CD4-positive, CD25-positive, alpha-beta regulatory T cell (primary cell): ENCODE measurements at regions not wholly inside any gene's neighbourhood (a gene's known extent, or its start where the extent isn't known, plus 50 kb on each side); places are given as distances from the start of the nearest gene placed in this dataset.

Experiments
- ATAC-seq, 2 donors: fragments of 150-1000 bp; cut with Tn5 transposase; one replicate each; pipeline ENCODE4 v1.10.0; 2021; ENCODE audit warnings: low read depth in 2 of 2, moderate number of reproducible peaks in 2 of 2, moderate library complexity in 1 of 2
- DNase-seq, 3 donors: peaks; one replicate each; pipeline versions ENCODE4 v3.0.0 to v3.0.0-alpha.2; 2012 to 2022; ENCODE audit warnings: mixed read lengths in 1 of 3
- H3K27ac ChIP-seq: one replicate; pipeline ENCODE4 v1.7.0; 2013; ENCODE audit warnings: mild to moderate bottlenecking, low read length; ENCODE audit not compliant: insufficient read depth, poor library complexity, severe bottlenecking
- H3K27me3 ChIP-seq: one replicate; pipeline ENCODE4 v1.7.0; 2013; ENCODE audit warnings: low read length; ENCODE audit not compliant: control insufficient read depth, insufficient read depth
- H3K36me3 ChIP-seq: one replicate; pipeline ENCODE4 v1.7.0; 2013; ENCODE audit warnings: mild to moderate bottlenecking, low read length, moderate library complexity; ENCODE audit not compliant: control insufficient read depth, insufficient read depth
- H3K4me1 ChIP-seq: 2 replicates; pipeline ENCODE4 v1.7.0; 2013; ENCODE audit warnings: mild to moderate bottlenecking, low read length; ENCODE audit not compliant: insufficient read depth, control insufficient read depth, poor library complexity, severe bottlenecking
- H3K4me3 ChIP-seq: one replicate; pipeline ENCODE4 v1.7.0; 2013; ENCODE audit warnings: low read depth, mild to moderate bottlenecking, low read length, moderate library complexity
- H3K9me3 ChIP-seq, 2 experiments: 1 replicate in 1 of 2; 2 replicates in 1 of 2; pipeline ENCODE4 v1.7.0; 2013; ENCODE audit warnings: low read length in 2 of 2, mild to moderate bottlenecking in 1 of 2, moderate library complexity in 1 of 2; ENCODE audit not compliant: control insufficient read depth in 2 of 2
- H3K27ac Mint-ChIP-seq, 3 donors: one replicate each; pipeline ENCODE4 v1.8.0; 2020 to 2022; ENCODE audit warnings: mild to moderate bottlenecking in 3 of 3, mixed read lengths in 3 of 3, moderate library complexity in 2 of 3
- H3K27me3 Mint-ChIP-seq: one replicate; pipeline ENCODE4 v1.8.0; 2022; ENCODE audit warnings: mild to moderate bottlenecking, mixed read lengths
- H3K36me3 Mint-ChIP-seq: one replicate; pipeline ENCODE4 v1.8.0; 2020; ENCODE audit warnings: mixed read lengths
- H3K4me1 Mint-ChIP-seq, 4 donors: one replicate each; pipeline ENCODE4 v1.8.0; 2020 to 2022; ENCODE audit warnings: mixed read lengths in 4 of 4, mild to moderate bottlenecking in 1 of 4
- H3K4me3 Mint-ChIP-seq, 4 donors: one replicate each; pipeline ENCODE4 v1.8.0; 2020 to 2022; ENCODE audit warnings: mild to moderate bottlenecking in 4 of 4, mixed read lengths in 4 of 4, moderate library complexity in 3 of 4
- H3K9me3 Mint-ChIP-seq, 7 donors: one replicate each; pipeline ENCODE4 v1.8.0; 2020 to 2022; ENCODE audit warnings: mixed read lengths in 7 of 7, mild to moderate bottlenecking in 3 of 7, moderate library complexity in 2 of 7

DNA sequence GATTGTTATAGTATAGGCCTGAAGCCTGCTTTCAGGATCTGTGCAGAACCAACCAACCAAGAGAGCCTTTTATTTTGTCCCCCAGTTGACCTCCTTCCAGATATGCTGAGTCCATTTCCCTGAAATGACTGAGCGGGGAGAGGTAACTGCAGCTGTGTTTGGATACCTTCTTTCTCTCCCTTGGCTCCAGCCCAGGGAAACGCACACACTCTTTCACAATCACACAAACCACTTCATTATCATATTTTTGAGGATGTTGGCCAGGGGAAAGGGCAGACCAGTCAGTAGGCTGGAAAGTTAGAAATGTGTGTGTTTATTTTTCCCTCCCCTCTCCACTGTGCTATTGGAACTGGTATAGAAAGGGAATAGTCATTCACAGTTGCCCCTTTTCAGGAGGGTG lies 417.7 kb upstream of the TBL1XR1 start:
- Mint-ChIP-seq H3K27me3 (no peaks in the 10 kb centered on the region), H3K4me3 (no peak overlapping the region), H3K9me3 (peaks cover 0 to 3% (median 0%) of the 10 kb centered on the region in 7 donors), H3K27ac (no peak overlapping the region), H3K4me1 (peaks cover 0 to 2% (median 0%) of the 10 kb centered on the region in 4 donors), H3K36me3 (no peaks in the 10 kb centered on the region)
- Histone ChIP-seq H3K4me1 (no peaks in the 10 kb centered on the region), H3K4me3 (no peak overlapping the region), H3K36me3 (no peaks in the 10 kb centered on the region), H3K27me3 (no peaks in the 10 kb centered on the region), H3K27ac (no peak overlapping the region), H3K9me3 (no peaks in the 10 kb centered on the region)
- DNase-seq, result no peak
- no peak for ATAC-seq

DNA sequence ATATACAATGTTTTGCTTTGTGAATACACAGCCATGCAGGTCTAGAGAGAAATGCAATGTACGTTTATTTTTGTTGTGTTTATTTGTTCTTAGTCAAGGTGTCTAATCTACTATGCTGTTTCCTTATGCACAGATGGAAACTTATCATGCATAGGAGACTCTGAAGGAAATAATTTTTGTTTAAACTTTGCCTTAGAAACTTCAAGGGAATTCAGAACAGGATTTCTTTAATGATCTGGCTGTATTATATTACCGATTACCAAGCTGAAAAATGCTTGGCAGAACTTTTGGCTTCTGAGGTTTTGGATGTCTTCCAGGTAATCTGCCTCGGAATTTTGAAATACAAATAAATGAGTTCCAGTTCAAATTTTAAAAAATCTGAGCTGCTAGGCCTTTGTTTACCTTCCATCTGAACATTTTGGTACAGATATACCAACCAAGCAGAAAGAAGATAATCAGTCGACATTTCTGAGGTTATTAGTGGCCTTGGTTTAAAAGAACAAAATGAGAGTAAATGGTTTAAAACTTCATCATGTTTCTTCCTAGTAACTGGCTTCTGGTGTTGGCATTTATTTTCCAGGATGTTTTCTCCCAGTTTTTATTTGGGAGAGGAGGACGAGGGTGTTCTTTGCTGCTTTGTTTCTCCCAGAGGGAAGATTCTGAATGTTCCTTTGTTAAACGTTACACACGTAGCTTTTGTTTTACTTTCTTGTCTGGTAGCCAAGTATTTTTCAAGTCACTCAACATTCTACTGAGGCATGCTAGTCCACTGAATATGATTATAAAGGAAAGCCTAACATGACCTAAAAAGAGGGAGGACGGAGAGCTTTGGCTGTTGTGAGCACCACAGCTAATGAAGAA lies 421.8 kb upstream of the TBL1XR1 start:
- Histone ChIP-seq H3K4me1 (no peaks in the 10 kb centered on the region), H3K27ac (no peak overlapping the region), H3K36me3 (no peaks in the 10 kb centered on the region), H3K27me3 (no peaks in the 10 kb centered on the region), H3K9me3 (no peaks in the 10 kb centered on the region), H3K4me3 (no peak overlapping the region)
- H3K27ac Mint-ChIP-seq, result no peak overlapping the region
- peaks cover 0 to 12% (median 3%) of the 10 kb centered on the region in 4 donors for H3K4me1 Mint-ChIP-seq
- no peak overlapping the region for H3K4me3 Mint-ChIP-seq
- H3K27me3 Mint-ChIP-seq, result no peaks in the 10 kb centered on the region
- ATAC-seq, result no peak
- no peaks in the 10 kb centered on the region for H3K36me3 Mint-ChIP-seq
- no peak for DNase-seq
- peaks cover 0 to 4% (median 0%) of the 10 kb centered on the region in 7 donors for H3K9me3 Mint-ChIP-seq

DNA sequence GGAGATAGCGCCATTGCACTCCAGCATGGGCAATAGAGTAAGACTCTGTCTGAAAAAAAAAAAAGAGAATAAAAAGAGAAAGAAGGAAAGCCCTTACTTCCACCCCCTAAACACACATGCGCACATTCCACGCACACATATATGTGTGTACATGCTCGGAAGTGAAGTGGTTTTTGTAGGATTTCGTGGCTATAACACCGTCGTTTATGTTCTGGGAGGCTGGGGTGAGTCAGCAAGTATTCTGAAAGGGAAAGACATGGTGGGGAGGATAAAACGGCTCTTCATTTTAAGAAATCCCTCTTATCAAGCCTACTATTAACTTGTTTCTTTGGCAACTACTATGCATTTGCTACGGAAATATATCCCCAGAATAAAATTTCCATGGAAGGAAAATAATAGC lies 422.8 kb upstream of the TBL1XR1 start:
- H3K9me3 Mint-ChIP-seq, result peaks cover 0 to 2% (median 0%) of the 10 kb centered on the region in 7 donors
- no peak for ATAC-seq
- H3K27ac Mint-ChIP-seq, result no peak overlapping the region
- Histone ChIP-seq H3K36me3 (no peaks in the 10 kb centered on the region), H3K9me3 (no peaks in the 10 kb centered on the region), H3K27me3 (no peaks in the 10 kb centered on the region), H3K4me1 (peaks cover under 1% of the 10 kb centered on the region), H3K4me3 (no peak overlapping the region), H3K27ac (no peak overlapping the region)
- no peaks in the 10 kb centered on the region for H3K36me3 Mint-ChIP-seq
- no peak overlapping the region for H3K4me3 Mint-ChIP-seq
- peaks cover 8 to 14% (median 12%) of the 10 kb centered on the region in 4 donors for H3K4me1 Mint-ChIP-seq
- no peak for DNase-seq
- no peaks in the 10 kb centered on the region for H3K27me3 Mint-ChIP-seq

DNA sequence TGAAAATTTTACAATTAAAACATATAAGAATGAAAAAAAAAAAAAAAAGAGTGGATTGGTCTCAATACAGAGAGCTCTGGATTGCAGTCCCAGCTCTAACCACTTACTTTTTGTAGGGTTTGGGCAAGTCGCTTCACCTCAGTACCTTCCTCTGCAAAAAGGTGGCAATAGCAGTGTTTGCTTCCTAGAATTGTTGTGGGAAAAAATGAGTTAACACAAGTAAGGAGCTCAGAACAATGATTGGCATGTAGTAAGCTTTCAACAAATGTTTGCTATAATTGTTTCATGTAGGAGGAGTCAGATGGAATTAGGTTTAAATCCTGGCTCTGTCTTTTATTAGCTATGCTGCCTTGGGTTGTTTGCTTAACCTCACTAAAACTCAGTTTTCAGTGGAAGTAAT lies 425.2 kb upstream of the TBL1XR1 start:
- Histone ChIP-seq H3K4me1 (peaks cover 3% of the 10 kb centered on the region), H3K27me3 (no peaks in the 10 kb centered on the region), H3K27ac (no peak overlapping the region), H3K4me3 (no peak overlapping the region), H3K9me3 (no peaks in the 10 kb centered on the region), H3K36me3 (no peaks in the 10 kb centered on the region)
- no peak for DNase-seq
- no peaks in the 10 kb centered on the region for H3K36me3 Mint-ChIP-seq
- no peak for ATAC-seq
- H3K4me1 Mint-ChIP-seq, result peaks cover 11 to 17% (median 15%) of the 10 kb centered on the region in 4 donors
- peaks cover 0 to 4% (median 0%) of the 10 kb centered on the region in 7 donors for H3K9me3 Mint-ChIP-seq
- no peak overlapping the region for H3K27ac Mint-ChIP-seq
- H3K4me3 Mint-ChIP-seq, result no peak overlapping the region
- H3K27me3 Mint-ChIP-seq, result no peaks in the 10 kb centered on the region

DNA sequence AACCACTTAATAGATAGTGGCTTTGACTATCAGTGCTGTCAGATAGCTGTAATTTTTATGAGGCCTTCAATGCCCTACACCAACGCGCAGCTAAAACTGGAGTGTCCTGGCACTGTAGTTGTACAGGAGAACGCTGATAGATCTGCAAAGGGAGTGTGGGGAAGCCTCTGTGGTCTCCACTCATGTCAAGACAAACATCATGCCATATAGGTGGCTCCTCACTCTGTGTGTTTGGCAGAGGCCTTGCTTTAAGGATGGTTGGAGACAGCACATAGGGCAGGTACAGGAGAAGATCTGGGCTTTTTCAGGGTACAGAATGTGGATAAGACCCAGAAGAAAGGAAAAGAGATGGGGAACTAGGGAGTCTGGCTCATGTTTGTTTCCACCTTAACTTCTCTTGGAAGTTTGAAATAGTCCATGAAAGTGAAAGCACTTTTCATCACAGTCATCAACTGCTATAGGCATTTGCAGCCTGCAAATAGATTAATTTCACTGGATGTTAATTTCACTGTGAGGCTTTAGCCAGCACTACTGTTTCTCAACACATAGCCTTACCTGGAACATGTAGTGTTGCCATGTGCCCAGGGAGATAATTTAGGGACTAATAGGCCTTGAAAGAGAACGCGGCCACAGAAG lies 425.8 kb upstream of the TBL1XR1 start:
- Histone ChIP-seq H3K27ac (no peak overlapping the region), H3K27me3 (no peaks in the 10 kb centered on the region), H3K4me1 (peaks cover 3% of the 10 kb centered on the region), H3K9me3 (no peaks in the 10 kb centered on the region), H3K36me3 (no peaks in the 10 kb centered on the region), H3K4me3 (no peak overlapping the region)
- DNase-seq (no peak), ATAC-seq (no peak)
- no peaks in the 10 kb centered on the region for H3K36me3 Mint-ChIP-seq
- no peaks in the 10 kb centered on the region for H3K27me3 Mint-ChIP-seq
- peaks cover 0 to 4% (median 0%) of the 10 kb centered on the region in 7 donors for H3K9me3 Mint-ChIP-seq
- H3K27ac Mint-ChIP-seq, result no peak overlapping the region
- H3K4me1 Mint-ChIP-seq, result peaks cover 11 to 17% (median 15%) of the 10 kb centered on the region in 4 donors
- no peak overlapping the region for H3K4me3 Mint-ChIP-seq

DNA sequence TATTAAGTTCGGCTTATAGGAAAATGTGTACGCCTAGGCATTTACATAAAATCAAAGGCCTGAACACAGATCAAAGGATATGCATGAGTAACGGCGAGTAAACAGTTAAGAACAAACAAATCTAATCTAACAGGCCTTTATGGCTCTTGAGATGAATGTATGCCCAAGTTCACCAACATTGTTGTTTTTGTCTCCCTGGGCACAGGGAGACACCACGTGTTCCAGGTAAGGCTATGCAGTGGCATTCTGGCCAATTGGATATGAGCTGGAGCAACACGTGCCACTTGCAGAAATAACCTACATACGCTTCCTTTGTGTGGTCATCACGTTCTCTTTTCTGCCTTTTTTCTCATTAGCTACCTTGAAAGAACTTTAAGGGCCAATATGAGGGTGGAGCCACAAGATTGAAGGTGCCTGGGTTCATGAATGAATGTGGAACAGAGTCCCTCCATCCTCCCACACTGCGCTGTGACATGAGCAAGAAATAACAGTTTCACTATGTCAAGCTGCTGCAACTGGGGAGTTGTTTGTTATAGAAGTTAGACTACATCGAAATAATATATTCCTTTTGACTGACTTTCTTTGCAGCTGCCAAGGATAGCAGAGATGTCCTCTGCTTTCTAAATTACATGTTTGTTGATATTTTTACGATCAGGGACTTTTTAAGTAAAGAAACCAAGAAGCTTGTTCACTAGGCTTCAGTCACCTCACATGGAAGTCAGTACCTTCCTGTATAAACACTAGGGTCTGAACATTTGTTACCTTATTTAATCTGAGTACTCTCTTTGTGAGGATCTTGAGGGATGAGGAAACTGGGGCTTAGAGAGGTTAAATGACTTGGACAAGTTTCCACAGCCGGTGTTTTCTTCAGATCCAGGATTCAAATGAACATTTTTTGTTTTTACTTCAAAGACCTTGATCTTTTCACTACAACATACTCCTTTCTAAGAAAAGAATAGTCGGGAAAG lies 427.5 kb upstream of the TBL1XR1 start:
- no peaks in the 10 kb centered on the region for H3K27me3 Mint-ChIP-seq
- DNase-seq (peak; percentile 30 to 39 (median 33)), ATAC-seq (peak; percentile 62 to 74)
- Histone ChIP-seq H3K27me3 (no peaks in the 10 kb centered on the region), H3K4me1 (peaks cover 3% of the 10 kb centered on the region), H3K27ac (peak overlapping the region; percentile 58), H3K4me3 (peak overlapping the region; percentile 43), H3K36me3 (no peaks in the 10 kb centered on the region), H3K9me3 (no peaks in the 10 kb centered on the region)
- H3K36me3 Mint-ChIP-seq, result no peaks in the 10 kb centered on the region
- H3K4me3 Mint-ChIP-seq, result peak overlapping the region; percentile 16 to 63 (median 59)
- peaks cover 0 to 4% (median 0%) of the 10 kb centered on the region in 7 donors for H3K9me3 Mint-ChIP-seq
- H3K4me1 Mint-ChIP-seq, result peaks cover 11 to 17% (median 15%) of the 10 kb centered on the region in 4 donors
- peak overlapping the region in 2 of 3 donors; percentile 81 to 85 for H3K27ac Mint-ChIP-seq

DNA sequence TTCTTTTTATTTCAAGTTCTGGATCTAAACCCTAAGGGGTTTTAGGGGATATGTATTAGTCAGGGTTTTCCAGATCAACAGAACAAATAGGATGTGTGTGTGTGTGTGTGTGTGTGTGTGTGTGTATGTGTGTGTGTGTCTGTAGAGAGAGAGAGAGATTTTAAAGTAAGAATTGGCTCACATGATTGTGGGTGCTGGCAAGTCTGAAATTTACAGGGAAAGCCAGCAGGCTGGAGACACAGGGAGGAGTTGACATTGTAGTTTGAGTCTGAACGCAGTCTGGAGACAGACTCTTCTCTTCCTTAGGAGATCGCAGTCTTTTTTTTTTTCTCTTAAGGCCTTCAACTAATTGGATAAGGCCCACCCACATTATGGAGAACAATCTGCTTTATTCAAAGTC lies 428.8 kb upstream of the TBL1XR1 start:
- Mint-ChIP-seq H3K36me3 (no peaks in the 10 kb centered on the region), H3K4me3 (no peak overlapping the region), H3K4me1 (peaks cover 11 to 17% (median 15%) of the 10 kb centered on the region in 4 donors), H3K27ac (no peak overlapping the region), H3K27me3 (no peaks in the 10 kb centered on the region), H3K9me3 (peaks cover 0 to 4% (median 0%) of the 10 kb centered on the region in 7 donors)
- H3K4me3 ChIP-seq, result no peak overlapping the region
- no peak overlapping the region for H3K27ac ChIP-seq
- H3K4me1 ChIP-seq, result peaks cover 3% of the 10 kb centered on the region
- DNase-seq (no peak), ATAC-seq (no peak)
- H3K36me3 ChIP-seq, result no peaks in the 10 kb centered on the region
- no peaks in the 10 kb centered on the region for H3K9me3 ChIP-seq
- no peaks in the 10 kb centered on the region for H3K27me3 ChIP-seq
